ENCODE measurements at regions not wholly inside any gene's neighbourhood (a gene's known extent, or its start where the extent isn't known, plus 50 kb on each side); places are given as distances from the start of the nearest gene placed in this dataset.

- TF ChIP-seq CTCF (IDR thresholded peaks at IDR 0.05) = no peak
- TF ChIP-seq POLR2AphosphoS5 (IDR thresholded peaks at IDR 0.05) = no peak
- TF ChIP-seq EP300 (IDR thresholded peaks at IDR 0.05) = no peak
Measured at GRCh38 chr21:28827422-28827821, 165.3 kb downstream of the LTN1 start.
